ENCODE measurements at regions not wholly inside any gene's neighbourhood (a gene's known extent, or its start where the extent isn't known, plus 50 kb on each side); places are given as distances from the start of the nearest gene placed in this dataset.

DNA sequence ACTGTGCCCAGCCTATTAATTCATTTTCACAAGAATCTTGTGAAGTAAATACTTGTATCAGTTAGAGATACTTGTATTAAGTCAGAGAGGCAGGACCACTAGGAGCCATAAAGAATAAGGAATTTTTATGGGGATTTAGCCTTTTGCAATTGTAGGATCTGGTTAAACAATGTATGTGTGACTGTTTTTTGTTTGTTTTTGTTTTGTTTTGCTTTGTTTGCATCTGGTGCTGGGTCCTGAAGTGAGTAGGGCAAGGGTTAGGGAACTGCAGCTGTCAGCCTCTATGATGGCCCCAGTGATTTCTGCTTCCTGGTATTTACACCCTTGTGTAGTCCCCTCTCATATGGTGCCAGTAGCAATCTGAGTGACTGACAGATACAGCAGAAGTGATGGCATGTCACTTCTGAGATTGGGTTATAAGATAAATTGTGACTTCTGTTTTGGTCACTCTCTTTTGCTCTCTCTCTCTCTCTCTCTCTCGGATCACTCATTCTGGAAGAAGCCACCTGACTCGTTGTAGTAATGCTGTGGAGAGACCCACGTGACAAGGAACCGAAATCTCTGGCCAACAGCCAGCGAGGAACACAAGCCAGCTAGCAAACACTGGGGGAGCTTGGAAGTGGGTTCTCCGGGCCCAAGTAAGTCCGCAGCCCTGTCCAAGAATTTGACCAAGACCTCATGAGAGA, 96.2 kb upstream of the MARK1 start (continued):
- TF ChIP-seq, protein P1, sequence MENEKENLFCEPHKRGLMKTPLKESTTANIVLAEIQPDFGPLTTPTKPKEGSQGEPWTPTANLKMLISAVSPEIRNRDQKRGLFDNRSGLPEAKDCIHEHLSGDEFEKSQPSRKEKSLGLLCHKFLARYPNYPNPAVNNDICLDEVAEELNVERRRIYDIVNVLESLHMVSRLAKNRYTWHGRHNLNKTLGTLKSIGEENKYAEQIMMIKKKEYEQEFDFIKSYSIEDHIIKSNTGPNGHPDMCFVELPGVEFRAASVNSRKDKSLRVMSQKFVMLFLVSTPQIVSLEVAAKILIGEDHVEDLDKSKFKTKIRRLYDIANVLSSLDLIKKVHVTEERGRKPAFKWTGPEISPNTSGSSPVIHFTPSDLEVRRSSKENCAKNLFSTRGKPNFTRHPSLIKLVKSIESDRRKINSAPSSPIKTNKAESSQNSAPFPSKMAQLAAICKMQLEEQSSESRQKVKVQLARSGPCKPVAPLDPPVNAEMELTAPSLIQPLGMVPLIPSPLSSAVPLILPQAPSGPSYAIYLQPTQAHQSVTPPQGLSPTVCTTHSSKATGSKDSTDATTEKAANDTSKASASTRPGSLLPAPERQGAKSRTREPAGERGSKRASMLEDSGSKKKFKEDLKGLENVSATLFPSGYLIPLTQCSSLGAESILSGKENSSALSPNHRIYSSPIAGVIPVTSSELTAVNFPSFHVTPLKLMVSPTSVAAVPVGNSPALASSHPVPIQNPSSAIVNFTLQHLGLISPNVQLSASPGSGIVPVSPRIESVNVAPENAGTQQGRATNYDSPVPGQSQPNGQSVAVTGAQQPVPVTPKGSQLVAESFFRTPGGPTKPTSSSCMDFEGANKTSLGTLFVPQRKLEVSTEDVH (IDR thresholded peaks at IDR 0.05; ENCODE audit: low read depth, partially characterized antibody): no peak
- no peak for TF ChIP-seq NR2C1 (IDR thresholded peaks at IDR 0.05)
- TF ChIP-seq NR2C1 (tag; IDR thresholded peaks at IDR 0.05): no peak
- TF ChIP-seq, protein P2, sequence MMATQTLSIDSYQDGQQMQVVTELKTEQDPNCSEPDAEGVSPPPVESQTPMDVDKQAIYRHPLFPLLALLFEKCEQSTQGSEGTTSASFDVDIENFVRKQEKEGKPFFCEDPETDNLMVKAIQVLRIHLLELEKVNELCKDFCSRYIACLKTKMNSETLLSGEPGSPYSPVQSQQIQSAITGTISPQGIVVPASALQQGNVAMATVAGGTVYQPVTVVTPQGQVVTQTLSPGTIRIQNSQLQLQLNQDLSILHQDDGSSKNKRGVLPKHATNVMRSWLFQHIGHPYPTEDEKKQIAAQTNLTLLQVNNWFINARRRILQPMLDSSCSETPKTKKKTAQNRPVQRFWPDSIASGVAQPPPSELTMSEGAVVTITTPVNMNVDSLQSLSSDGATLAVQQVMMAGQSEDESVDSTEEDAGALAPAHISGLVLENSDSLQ (IDR thresholded peaks at IDR 0.05): peak; percentile 80
- TF ChIP-seq ARHGAP35 (IDR thresholded peaks at IDR 0.05; ENCODE audit: partially characterized antibody): no peak
- no peak for TF ChIP-seq PHF8 (IDR thresholded peaks at IDR 0.05; ENCODE audit: borderline replicate concordance, low read length)
- TF ChIP-seq, protein P3, sequence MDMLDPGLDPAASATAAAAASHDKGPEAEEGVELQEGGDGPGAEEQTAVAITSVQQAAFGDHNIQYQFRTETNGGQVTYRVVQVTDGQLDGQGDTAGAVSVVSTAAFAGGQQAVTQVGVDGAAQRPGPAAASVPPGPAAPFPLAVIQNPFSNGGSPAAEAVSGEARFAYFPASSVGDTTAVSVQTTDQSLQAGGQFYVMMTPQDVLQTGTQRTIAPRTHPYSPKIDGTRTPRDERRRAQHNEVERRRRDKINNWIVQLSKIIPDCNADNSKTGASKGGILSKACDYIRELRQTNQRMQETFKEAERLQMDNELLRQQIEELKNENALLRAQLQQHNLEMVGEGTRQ (CRISPR knock-in tag; IDR thresholded peaks at IDR 0.05): peak; percentile 53; the same call in 1 of the 2 replicates
- peak; percentile 78 for TF ChIP-seq FOXJ2 (tag; IDR thresholded peaks at IDR 0.05)
- no peak for TF ChIP-seq ZNF77 (CRISPR knock-in tag; IDR thresholded peaks at IDR 0.05)
- no peak for TF ChIP-seq NUFIP1 (IDR thresholded peaks at IDR 0.05; ENCODE audit: partially characterized antibody)
- TF ChIP-seq, protein P4, sequence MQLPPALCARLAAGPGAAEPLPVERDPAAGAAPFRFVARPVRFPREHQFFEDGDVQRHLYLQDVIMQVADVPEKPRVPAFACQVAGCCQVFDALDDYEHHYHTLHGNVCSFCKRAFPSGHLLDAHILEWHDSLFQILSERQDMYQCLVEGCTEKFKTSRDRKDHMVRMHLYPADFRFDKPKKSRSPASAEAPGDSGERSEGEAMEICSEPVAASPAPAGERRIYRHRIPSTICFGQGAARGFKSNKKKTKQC (CRISPR knock-in tag; IDR thresholded peaks at IDR 0.05): no peak
- peak; percentile 76 for TF ChIP-seq MEIS2 (IDR thresholded peaks at IDR 0.05; ENCODE audit: partially characterized antibody)
- TF ChIP-seq HCFC1 (IDR thresholded peaks at IDR 0.05; ENCODE audit: low read depth, low read length): no peak
- no peak for TF ChIP-seq ETV1 (tag; conservative IDR thresholded peaks at IDR 0.05; ENCODE audit: low read depth)
- TF ChIP-seq CBX3 (IDR thresholded peaks at IDR 0.05; ENCODE audit: borderline replicate concordance in 1 of 2, low read length in 2 of 2): no peak
- no peak for TF ChIP-seq KAT2B (IDR thresholded peaks at IDR 0.05; ENCODE audit: low read depth, low read length)
- 0 out of 2 replicates have a peak, but pooled peaks have one; percentile 23 for TF ChIP-seq ELF1 (tag; IDR thresholded peaks at IDR 0.05)
- no peak for TF ChIP-seq PHB2 (IDR thresholded peaks at IDR 0.05; ENCODE audit: low read depth)
- TF ChIP-seq RBM25 (IDR thresholded peaks at IDR 0.05; ENCODE audit: low read depth, low read length, severe bottlenecking): no peak
- TF ChIP-seq, protein P5, sequence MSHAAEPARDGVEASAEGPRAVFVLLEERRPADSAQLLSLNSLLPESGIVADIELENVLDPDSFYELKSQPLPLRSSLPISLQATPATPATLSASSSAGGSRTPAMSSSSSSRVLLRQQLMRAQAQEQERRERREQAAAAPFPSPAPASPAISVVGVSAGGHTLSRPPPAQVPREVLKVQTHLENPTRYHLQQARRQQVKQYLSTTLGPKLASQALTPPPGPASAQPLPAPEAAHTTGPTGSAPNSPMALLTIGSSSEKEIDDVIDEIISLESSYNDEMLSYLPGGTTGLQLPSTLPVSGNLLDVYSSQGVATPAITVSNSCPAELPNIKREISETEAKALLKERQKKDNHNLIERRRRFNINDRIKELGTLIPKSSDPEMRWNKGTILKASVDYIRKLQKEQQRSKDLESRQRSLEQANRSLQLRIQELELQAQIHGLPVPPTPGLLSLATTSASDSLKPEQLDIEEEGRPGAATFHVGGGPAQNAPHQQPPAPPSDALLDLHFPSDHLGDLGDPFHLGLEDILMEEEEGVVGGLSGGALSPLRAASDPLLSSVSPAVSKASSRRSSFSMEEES (CRISPR knock-in tag; IDR thresholded peaks at IDR 0.05): peak; percentile 34; the same call in 1 of the 2 replicates
- TF ChIP-seq ATF7 (IDR thresholded peaks at IDR 0.05): 0 out of 2 replicates have a peak, but pooled peaks have one; percentile 16
- TF ChIP-seq ZNF197 (CRISPR knock-in tag; IDR thresholded peaks at IDR 0.05; ENCODE audit: low read depth): 0 out of 2 replicates have a peak, but pooled peaks have one; percentile 46
- no peak for TF ChIP-seq SMARCE1 (IDR thresholded peaks at IDR 0.05)
- TF ChIP-seq NFIC (IDR thresholded peaks at IDR 0.05): peak; percentile 54

All from K562 (cell line).